PC-9 (cell line): ENCODE measurements at regions not wholly inside any gene's neighbourhood (a gene's known extent, or its start where the extent isn't known, plus 50 kb on each side); places are given as distances from the start of the nearest gene placed in this dataset.

Experiments used
- BruUV-seq: library from RNA; stranded (reverse); fragments of 400-500 nt; replicated peaks from 2 replicates; lab custom pipeline; 2021; lab: Mats Ljungman, UMichigan
- CTCF ChIA-PET: fragments of 300-600 bp; sonication (Branson Sonifier 250); formaldehyde crosslinking; loops from one replicate; lab custom pipeline; 2022; ENCODE audit warnings: antibody characterized with exemption; lab: Charles Lee
- POLR2A ChIA-PET: fragments of 300-600 bp; sonication (Branson Sonifier 250); formaldehyde crosslinking; loops from one replicate; lab custom pipeline; 2022; ENCODE audit warnings: antibody characterized with exemption; ENCODE audit not compliant: unreplicated experiment; lab: Charles Lee
- DNase-seq, 2 experiments: peaks; one replicate each; pipeline versions ENCODE4 v3.0.0 to v3.0.0-alpha.2; 2015 to 2022; ENCODE audit warnings: mixed read lengths in 1 of 2
- H2AFZ ChIP-seq: fragments of 200-600 bp; sonication (generic); 2 replicates; pipeline ENCODE4 v1.8.1; 2017; ENCODE audit warnings: antibody characterized with exemption
- H3F3A ChIP-seq: fragments of 200-600 bp; sonication (generic); 2 replicates; pipeline ENCODE4 v1.8.1; 2017; ENCODE audit warnings: antibody characterized with exemption, mild to moderate bottlenecking, low read depth; ENCODE audit not compliant: insufficient read depth
- H3K27ac ChIP-seq: fragments of 200-600 bp; sonication (generic); 2 replicates; pipeline ENCODE4 v1.6.1; 2016; ENCODE audit warnings: mixed run types
- H3K27me3 ChIP-seq: fragments of 200-600 bp; sonication (generic); 2 replicates; pipeline ENCODE4 v1.6.1; 2016; ENCODE audit warnings: low read depth, mixed run types; ENCODE audit not compliant: insufficient read depth
- H3K36me3 ChIP-seq: fragments of 200-600 bp; sonication (generic); 2 replicates; pipeline ENCODE4 v1.6.1; 2016; ENCODE audit warnings: low read depth, mixed run types
- H3K4me1 ChIP-seq: fragments of 200-600 bp; sonication (generic); replicated peaks from 2 replicates; pipeline ENCODE4 v1.6.1; 2016; ENCODE audit warnings: mixed run types; ENCODE audit not compliant: insufficient read depth
- H3K4me2 ChIP-seq: fragments of 200-600 bp; sonication (generic); 2 replicates; pipeline ENCODE4 v1.6.1; 2017; ENCODE audit warnings: mixed run types
- H3K4me3 ChIP-seq: fragments of 200-600 bp; sonication (generic); 2 replicates; pipeline ENCODE4 v1.6.1; 2016; ENCODE audit warnings: mixed run types
- H3K79me2 ChIP-seq: fragments of 200-600 bp; sonication (generic); 2 replicates; pipeline ENCODE4 v1.6.1; 2017; ENCODE audit warnings: low read depth, mixed run types
- H3K9me2 ChIP-seq: fragments of 200-600 bp; sonication (generic); 2 replicates; pipeline ENCODE4 v1.8.1; 2017; ENCODE audit warnings: mild to moderate bottlenecking; ENCODE audit not compliant: insufficient read depth
- H3K9me3 ChIP-seq: fragments of 200-600 bp; sonication (generic); 2 replicates; pipeline ENCODE4 v1.8.1; 2016; ENCODE audit warnings: low read depth; ENCODE audit not compliant: insufficient read depth
- H4K20me1 ChIP-seq: fragments of 200-600 bp; sonication (generic); 2 replicates; pipeline ENCODE4 v1.8.1; 2017; ENCODE audit not compliant: insufficient read depth
- CTCF ChIP-seq: fragments of 200-600 bp; sonication (generic); conservative IDR thresholded peaks from 2 replicates; pipeline ENCODE4 v1.6.1; 2017; ENCODE audit warnings: mixed run types, antibody characterized with exemption, mild to moderate bottlenecking, moderate library complexity
- EZH2 ChIP-seq: fragments of 200-600 bp; sonication (generic); IDR thresholded peaks from 2 replicates; pipeline ENCODE4 v1.8.0; 2017; ENCODE audit warnings: antibody characterized with exemption, low read depth
- intact Hi-C: fragments of 100-400 bp; cut with micrococcal nuclease; formaldehyde crosslinking; loops from one replicate; pipeline ENCODE4 v1.10.0; 2022; ENCODE audit not compliant: unreplicated experiment

GRCh38 chr2:239482778-239483712 is 82.2 kb upstream of the HDAC4 start:
- intact Hi-C loops: no loop called here
- Histone ChIP-seq H3K4me2 (no peak overlapping the region), H3K9me3 (no peaks in the 10 kb centered on the region), H4K20me1 (no peaks in the 10 kb centered on the region), H3K4me1 (no peaks in the 10 kb centered on the region), H3K4me3 (no peak overlapping the region), H3K36me3 (no peaks in the 10 kb centered on the region), H2AFZ (no peak overlapping the region), H3K27me3 (peaks cover 98% of the 10 kb centered on the region), H3K27ac (no peak overlapping the region), H3F3A (no peaks in the 10 kb centered on the region), H3K9me2 (no peaks in the 10 kb centered on the region), H3K79me2 (no peaks in the 10 kb centered on the region)
- TF ChIP-seq EZH2 (no peak), CTCF (no peak)
- no TSS peak for BruUV-seq
- ChIA-PET CTCF (no interaction called here), POLR2A (no interaction called here)
- peak in 1 of 2 experiments; percentile 60 for DNase-seq

GRCh38 chr2:239479471-239479870 is 78.7 kb upstream of the HDAC4 start:
- no peaks in the 10 kb centered on the region for H3K4me1 ChIP-seq
- H3K9me3 ChIP-seq: no peaks in the 10 kb centered on the region
- no peaks in the 10 kb centered on the region for H4K20me1 ChIP-seq
- TF ChIP-seq EZH2 (no peak), CTCF (no peak)
- no peak for DNase-seq
- H2AFZ ChIP-seq: no peak overlapping the region
- BruUV-seq: no TSS peak
- H3K27ac ChIP-seq: no peak overlapping the region
- H3K9me2 ChIP-seq: no peaks in the 10 kb centered on the region
- H3F3A ChIP-seq: no peaks in the 10 kb centered on the region
- intact Hi-C loops: no loop called here
- POLR2A ChIA-PET: no interaction called here
- no peaks in the 10 kb centered on the region for H3K36me3 ChIP-seq
- H3K4me3 ChIP-seq: no peak overlapping the region
- CTCF ChIA-PET: no interaction called here
- no peaks in the 10 kb centered on the region for H3K79me2 ChIP-seq
- H3K27me3 ChIP-seq: peaks cover 95% of the 10 kb centered on the region
- H3K4me2 ChIP-seq: no peak overlapping the region

DNA sequence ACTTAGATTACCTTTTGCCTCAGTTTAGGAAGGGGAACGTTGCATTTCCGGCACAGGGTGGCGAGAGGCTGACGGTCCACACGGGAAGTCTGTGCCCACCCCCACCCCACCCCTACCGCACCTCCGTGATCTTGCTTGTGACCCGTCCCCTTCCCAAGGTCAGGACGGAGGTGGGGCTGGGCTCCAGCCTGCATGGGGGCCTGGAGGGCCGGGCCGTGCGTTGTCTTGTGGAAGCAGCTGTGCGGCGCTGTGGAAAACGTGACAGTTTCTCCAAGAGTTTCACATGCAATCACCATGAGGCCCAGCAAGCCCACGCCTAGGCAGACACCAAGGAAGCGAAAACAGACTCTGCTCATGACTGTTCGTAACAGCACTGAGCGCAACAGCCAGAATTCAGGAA is 76.8 kb upstream of the HDAC4 start:
- Histone ChIP-seq H3K9me2 (no peaks in the 10 kb centered on the region), H3K27me3 (peaks cover 95% of the 10 kb centered on the region), H4K20me1 (no peaks in the 10 kb centered on the region), H3K4me2 (no peak overlapping the region), H3K4me1 (no peaks in the 10 kb centered on the region), H3K36me3 (no peaks in the 10 kb centered on the region), H3K9me3 (no peaks in the 10 kb centered on the region), H3F3A (no peaks in the 10 kb centered on the region), H2AFZ (no peak overlapping the region), H3K4me3 (no peak overlapping the region), H3K79me2 (no peaks in the 10 kb centered on the region), H3K27ac (no peak overlapping the region)
- ChIA-PET POLR2A (no interaction called here), CTCF (no interaction called here)
- no peak for TF ChIP-seq CTCF
- no peak for TF ChIP-seq EZH2
- no TSS peak for BruUV-seq
- intact Hi-C loops: no loop called here
- DNase-seq: no peak
